GM12865 (cell line): ENCODE measurements at regions not wholly inside any gene's neighbourhood (a gene's known extent, or its start where the extent isn't known, plus 50 kb on each side); places are given as distances from the start of the nearest gene placed in this dataset.

Experiments used
- DNase-seq: peaks from one replicate; pipeline ENCODE4 v3.0.0; 2010; ENCODE audit warnings: low read depth
- H3K4me3 ChIP-seq: 2 replicates; pipeline ENCODE4 v1.5.1; 2011; ENCODE audit warnings: mild to moderate bottlenecking, low read depth, low read length, control low read depth
- TF ChIP-seq, protein P1 (sequence below): IDR thresholded peaks from 2 replicates; pipeline ENCODE4 v1.5.1; 2011; ENCODE audit warnings: low read length, control low read depth, low read depth, inconsistent platforms; ENCODE audit not compliant: insufficient read depth; ENCODE audit errors: missing control alignments

DNA sequence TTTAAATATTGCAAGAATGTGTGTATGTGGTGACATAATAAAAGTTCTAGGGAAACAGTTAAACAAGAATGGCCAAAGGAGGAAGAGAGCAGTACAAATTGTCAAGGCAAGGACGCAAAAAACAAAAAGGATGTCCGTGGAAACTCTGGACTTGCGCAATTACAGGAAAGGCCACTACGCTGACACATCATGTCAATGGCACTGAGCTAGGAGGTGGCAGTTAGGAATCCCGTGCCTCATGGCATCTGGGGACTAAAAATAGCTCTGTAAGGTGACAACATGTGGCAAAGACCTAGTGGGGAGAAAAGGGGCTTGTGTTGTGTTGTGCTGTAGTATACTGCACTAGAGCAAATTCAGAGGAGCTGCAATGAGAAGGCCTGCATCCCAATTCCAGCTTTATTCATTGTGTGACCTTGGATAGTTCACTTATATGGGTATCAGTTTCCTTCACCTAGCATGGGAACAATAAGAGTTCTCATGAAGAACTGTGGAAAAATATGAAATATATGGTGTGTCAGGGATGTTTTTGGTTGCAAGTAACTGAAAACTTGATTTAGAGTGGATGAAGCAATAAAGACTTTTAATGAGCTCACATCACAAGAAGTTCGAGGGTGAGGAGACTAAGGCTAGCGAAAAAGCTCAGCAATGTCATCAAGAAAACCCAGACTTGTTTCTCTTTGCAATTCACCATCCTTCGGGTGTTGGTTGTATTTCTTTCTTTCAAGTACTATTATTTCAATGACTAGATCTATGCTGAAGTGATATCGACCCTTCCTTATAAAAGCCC lies 124.1 kb upstream of the STC2 start:
- TF ChIP-seq, protein P1, sequence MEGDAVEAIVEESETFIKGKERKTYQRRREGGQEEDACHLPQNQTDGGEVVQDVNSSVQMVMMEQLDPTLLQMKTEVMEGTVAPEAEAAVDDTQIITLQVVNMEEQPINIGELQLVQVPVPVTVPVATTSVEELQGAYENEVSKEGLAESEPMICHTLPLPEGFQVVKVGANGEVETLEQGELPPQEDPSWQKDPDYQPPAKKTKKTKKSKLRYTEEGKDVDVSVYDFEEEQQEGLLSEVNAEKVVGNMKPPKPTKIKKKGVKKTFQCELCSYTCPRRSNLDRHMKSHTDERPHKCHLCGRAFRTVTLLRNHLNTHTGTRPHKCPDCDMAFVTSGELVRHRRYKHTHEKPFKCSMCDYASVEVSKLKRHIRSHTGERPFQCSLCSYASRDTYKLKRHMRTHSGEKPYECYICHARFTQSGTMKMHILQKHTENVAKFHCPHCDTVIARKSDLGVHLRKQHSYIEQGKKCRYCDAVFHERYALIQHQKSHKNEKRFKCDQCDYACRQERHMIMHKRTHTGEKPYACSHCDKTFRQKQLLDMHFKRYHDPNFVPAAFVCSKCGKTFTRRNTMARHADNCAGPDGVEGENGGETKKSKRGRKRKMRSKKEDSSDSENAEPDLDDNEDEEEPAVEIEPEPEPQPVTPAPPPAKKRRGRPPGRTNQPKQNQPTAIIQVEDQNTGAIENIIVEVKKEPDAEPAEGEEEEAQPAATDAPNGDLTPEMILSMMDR, result no peak
- no peak for DNase-seq
- no peak overlapping the region for H3K4me3 ChIP-seq

DNA sequence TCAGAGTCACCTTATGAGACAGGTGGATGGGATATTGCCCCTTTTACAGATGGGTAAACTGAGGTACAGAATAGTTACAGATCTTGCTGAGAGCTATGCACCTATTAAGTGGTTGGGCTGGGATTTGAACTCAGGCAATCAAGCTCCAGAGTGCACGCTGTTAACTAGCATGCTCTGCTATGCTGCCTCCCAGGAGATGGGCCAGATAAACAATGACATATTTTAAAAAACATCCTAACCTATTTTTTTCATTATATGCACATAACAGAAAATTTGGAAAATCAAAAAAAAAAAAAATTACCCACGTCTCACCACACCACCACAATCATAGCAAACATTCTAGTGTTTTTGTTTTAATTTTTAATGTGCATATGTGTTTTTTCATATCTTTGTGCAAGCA lies 123.4 kb upstream of the STC2 start:
- TF ChIP-seq, protein P1, result no peak
- no peak overlapping the region for H3K4me3 ChIP-seq
- no peak for DNase-seq

DNA sequence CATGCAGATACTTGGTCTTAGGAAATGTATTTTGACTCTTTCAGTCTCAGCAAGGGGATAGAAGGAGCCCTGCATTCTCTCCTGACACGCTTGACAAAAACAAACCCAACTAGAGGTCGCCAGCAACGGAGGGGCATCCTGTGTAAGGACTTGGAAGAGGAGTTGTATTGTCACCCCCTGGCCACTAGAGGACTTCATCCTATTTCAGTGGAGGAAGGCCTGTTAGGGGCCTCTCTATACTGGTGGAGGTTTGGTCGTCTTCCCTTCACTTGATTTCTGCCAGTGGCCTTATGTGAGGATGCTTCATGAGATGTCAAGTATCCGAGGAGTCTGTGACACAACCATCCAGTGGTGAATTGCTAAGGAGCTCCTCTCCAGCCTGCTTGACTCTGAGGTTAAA lies 122.8 kb upstream of the STC2 start:
- TF ChIP-seq, protein P1, result peak; percentile 77
- no peak overlapping the region for H3K4me3 ChIP-seq
- peak; percentile 66 for DNase-seq

DNA sequence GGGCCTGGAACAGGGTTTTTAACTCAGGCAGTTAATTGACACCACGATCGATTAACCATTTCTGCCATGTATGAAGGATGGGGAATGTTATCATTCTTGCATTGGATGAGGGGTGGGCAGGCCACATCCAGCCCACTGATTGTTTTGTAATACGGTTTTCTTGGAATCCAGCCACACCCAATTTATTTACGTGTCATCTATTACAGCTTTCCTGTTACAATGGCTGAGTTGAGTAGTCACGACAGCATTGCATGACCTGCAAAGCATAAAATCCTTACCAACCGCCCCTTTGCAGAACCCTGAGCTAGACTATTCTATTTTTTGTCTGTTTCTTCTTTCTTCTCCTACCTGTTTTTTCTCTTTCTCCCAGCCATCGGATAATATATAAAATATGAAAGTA lies 122.0 kb upstream of the STC2 start:
- no peak overlapping the region for H3K4me3 ChIP-seq
- TF ChIP-seq, protein P1, result no peak
- no peak for DNase-seq

DNA sequence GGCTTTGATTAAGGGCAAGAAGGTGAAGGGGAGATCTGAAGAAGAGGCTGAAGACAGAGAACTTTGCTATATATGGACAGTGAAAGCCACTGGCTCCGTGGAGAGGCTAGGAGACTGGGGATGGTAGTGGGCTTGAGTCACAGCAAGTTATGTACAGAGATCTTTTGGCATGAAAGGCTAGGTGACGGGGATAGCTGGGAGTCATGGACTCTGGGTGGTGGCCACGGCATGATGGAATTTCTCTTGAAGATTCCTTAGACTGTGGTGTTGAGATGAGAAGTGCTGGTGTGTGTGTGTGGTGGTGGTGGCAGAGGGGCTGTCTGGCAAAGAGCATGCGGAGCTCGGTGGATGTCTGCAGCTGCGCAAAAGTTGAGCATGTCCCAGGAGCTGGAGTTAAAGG lies 120.6 kb upstream of the STC2 start:
- H3K4me3 ChIP-seq, result no peak overlapping the region
- TF ChIP-seq, protein P1, result no peak
- no peak for DNase-seq

DNA sequence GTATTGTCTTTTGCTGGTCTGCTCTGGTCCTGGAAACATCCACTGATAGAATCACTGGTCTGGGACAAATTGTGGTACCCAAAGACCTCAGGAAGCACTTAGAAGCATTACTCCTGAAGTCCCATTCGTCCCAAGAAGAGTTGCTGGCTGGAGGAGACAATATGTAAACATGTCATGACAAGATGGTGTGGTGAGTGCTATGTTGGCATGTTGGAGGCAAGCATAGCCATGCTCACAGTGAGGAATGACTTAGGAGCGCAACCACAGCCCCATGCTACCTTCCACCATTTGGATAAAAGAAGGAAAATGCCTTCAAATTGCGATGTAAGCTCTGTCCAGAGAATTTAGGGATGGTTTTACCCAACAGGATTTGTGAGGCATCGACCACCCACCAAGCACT lies 115.8 kb upstream of the STC2 start:
- no peak for DNase-seq
- no peak overlapping the region for H3K4me3 ChIP-seq
- TF ChIP-seq, protein P1, result no peak
